Activated CD4-positive, alpha-beta T cell treated with anti-CD3 and anti-CD28 coated beads, Interleukin-2, amount 50 U/mL, for 24 hours (primary cell): ENCODE measurements at regions not wholly inside any gene's neighbourhood (a gene's known extent, or its start where the extent isn't known, plus 50 kb on each side); places are given as distances from the start of the nearest gene placed in this dataset.
"Not testable (repeated sequence)": the region's sequence is repeated elsewhere in the genome, so short reads cannot be mapped to it uniquely, and the experiment has no call there.

Experiments
- DNase-seq, 2 donors: peaks; one replicate each; pipeline ENCODE4 v3.0.0-alpha.2; 2020; ENCODE audit warnings: low read depth in 1 of 2, low spot score in 1 of 2

DNA sequence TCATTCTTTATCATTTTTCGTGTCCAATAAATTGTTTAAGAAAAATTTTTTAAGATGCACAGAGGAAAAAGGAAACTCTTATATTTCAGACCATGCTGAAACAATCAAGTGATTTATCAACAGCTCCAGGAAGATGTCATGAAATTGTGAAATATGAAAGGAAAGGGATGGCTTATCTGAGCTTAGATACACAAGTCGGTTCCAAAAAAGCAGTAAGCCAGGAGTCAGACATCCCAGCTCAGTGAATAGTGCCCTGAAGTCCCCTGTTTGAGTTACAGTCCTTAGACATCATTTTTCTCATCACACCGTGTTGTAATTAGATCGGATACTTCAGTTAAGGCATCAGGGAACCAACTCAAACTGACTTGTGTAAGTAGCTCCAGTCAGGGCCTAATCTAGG lies 91.0 kb upstream of the SSTR4 start:
- no peak for DNase-seq

GRCh38 chr20:22944936-22945335 lies 90.2 kb upstream of the SSTR4 start:
- DNase-seq: no peak

GRCh38 chr20:22946596-22946995 lies 88.5 kb upstream of the SSTR4 start:
- no peak for DNase-seq

DNA sequence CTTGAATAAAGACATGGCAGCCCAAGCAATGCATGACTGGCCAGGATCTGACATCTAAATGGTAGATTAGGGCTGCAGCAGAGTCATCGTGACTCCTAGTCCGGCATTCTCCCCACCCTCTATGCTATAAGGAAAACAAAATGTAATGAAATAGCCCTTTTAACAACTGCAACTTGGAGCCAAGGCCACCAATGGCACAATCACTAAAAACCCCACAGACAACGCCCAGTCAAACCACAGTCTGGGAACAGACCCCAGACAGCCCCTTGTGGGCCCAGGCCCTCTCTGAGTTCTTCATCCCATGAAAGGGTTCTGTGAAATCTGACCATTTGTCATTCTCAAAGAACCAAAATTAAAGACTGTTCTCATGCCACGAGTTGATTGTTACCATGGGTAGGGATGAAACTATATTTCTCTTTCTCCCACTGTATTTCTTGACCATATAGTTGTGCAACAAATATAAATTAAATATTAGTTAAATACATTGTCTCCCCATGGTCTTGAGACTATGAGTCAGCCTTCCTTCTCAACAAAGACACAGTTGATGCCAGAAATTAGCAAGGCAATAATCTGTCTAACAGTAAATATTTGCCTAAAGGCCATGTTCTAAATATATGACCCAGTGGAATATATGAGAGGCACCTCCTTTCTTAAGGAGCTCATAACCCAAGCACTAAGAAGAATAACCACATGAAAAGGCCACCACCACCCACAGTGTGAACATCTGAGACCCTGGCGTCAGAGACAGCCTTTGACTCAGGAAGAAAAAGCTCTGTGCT lies 85.6 kb upstream of the SSTR4 start:
- no peak for DNase-seq

- DNase-seq: no peak
These were observed 83.1 kb upstream of the SSTR4 start for GRCh38 chr20:22951966-22952365.

- no peak for DNase-seq
These were observed 80.5 kb upstream of the SSTR4 start for GRCh38 chr20:22954661-22955060.

DNA sequence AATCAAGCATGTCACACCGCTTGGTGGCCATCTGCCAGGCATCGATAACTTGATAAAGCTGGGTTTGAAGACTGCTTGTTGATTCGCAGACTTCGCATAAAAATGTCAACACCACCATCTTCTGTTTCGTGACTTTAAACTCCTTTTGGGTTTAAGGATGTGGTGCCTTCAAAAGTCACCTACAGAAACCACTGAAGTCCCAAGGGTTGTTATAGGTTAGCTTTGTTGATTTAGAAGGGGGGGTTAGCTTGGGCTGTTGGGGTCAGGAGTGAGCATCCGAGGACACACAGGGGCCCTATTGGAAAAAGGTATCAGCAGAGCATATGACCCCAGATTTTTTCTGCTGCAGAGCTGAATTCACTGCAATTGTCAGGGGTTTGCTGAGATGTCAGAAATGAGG lies 76.7 kb upstream of the SSTR4 start:
- no peak for DNase-seq

DNA sequence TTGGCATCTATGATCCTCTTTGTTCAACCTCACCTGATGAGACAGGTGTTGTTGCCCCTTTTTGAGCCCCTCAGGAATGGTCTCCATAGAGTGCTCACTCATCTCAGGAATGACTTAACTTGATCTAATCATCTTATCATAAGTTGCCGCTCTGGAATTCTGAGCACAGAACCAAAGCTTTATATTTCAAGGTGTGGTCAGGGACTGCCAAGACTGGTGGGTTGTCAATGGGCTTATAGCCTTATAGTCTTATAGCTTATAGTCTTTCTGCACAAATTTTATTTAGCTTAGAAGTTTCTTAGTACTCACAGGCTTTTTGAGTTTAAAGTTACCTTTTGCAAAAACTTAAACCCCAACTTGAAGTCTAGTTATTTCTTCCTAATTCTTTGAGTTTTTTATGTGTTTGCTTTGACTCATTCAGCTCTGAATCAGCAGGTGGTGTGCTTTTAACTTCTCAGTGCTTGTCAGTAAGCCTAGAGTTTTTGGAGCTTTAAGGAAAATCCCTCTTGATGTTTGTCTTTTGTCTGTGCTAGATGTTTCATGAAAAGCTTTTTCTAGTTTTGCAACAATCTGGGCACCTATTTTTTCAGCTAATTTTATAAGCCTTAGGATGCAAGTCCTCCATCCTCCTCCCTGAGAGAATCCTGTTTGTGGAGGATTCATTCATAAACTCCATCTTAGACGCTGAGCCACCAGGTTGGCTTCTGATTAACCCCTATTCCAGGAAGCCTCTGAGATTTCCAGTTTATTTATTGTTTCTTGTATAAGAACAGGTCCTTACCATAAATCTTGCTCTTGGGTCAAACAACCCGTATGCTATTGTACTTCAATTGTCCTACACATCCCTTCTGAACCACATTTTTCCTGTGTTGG lies 72.3 kb upstream of the SSTR4 start:
- DNase-seq: no peak

- DNase-seq: no peak
These were observed 71.5 kb upstream of the SSTR4 start for GRCh38 chr20:22963581-22963980.

- no peak for DNase-seq
These were observed 68.2 kb upstream of the SSTR4 start for GRCh38 chr20:22966787-22967464.

DNA sequence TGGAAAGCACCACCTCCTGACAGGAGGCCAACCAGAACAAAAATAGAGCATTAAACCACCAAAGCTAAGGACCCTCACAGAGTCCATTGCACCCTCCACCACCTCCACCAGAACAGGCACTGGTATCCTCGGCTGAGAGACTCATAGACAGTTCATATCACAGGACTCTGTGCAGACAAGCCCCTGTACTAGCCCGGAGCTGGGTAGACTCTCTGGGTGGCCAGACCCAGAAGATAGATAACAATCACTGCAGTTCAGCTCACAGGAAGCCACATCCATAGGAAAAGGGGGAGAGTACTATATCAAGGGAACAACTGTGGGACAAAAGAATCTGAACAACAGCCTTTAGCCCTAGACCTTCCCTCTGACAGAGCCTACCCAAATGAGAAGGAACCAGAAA lies 67.4 kb upstream of the SSTR4 start:
- not testable (repeated sequence) for DNase-seq

DNA sequence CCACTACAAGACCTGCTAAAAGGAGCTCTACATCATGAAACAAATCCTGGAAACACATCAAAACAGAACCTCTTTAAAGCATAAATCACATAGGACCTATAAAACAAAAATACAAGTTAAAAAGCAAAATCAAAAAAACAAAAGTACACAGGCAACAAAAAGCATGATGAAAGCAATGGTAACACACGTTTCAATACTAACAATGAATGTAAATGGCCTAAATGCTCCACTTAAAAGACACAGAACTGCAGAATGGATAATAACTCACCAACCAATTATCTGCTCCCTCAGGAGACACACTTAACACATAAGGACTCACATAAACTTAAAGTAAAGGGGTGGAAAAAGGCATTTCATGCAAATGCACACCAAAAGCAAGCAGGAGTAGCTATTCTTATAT lies 66.1 kb upstream of the SSTR4 start:
- DNase-seq: not testable (repeated sequence)

- not testable (repeated sequence) for DNase-seq
These were observed 64.0 kb upstream of the SSTR4 start for GRCh38 chr20:22971077-22971476.

DNA sequence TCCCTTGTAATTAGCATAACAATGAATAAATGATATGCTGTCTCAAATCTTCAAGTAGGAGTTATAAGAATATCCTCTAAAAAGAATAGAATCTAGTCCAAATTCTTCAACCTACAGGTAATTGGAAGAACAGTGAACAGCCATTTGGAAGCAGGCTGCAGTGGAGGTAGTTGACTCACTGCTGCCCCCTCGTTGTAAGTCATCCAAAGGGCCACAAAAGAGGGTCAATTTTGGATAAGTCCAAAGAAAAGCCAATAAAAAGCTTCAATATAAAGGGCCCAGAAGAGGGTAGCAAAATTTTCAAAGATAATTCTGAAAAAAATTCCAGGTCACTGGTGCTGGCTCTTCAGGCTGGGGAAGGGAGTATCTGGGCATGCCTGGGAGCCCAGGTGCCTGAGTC lies 60.8 kb upstream of the SSTR4 start:
- DNase-seq: no peak

DNA sequence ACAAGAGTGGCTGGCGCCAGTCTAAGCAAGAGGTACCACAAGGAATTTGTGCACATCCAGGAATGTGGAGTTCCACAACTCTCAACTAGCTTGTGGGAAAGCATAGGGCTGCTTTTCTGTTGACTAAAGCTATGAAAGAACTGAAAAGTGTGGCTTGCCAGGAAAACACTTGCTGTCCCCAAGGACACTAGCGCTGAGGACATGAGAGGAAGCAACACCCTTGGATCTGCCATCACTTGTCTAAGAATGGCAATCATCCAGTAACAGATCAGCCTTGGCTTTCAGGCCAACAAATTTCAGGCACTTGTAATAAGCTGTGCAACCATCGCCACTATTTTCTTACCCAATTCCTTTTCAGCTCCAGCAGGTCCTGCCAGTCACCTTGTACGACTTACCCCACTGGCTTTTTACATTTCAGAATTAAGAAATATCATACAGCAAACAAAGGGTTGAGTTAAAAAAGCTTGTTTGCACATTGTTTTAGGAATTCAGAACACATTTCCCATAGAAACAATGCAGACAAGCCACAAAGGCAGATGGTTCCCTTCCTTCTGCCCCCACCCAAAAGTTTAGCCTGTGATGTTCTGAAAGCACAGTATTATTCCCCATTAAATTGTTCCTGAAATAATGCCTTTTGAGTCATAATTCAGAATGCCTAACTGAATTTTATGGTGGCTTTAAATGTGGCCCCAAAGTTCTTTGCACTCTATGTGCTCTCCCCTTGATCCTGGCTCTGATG lies 57.9 kb upstream of the SSTR4 start:
- DNase-seq: no peak

- DNase-seq: no peak
These were observed 51.1 kb upstream of the SSTR4 start for GRCh38 chr20:22984008-22984407.

DNA sequence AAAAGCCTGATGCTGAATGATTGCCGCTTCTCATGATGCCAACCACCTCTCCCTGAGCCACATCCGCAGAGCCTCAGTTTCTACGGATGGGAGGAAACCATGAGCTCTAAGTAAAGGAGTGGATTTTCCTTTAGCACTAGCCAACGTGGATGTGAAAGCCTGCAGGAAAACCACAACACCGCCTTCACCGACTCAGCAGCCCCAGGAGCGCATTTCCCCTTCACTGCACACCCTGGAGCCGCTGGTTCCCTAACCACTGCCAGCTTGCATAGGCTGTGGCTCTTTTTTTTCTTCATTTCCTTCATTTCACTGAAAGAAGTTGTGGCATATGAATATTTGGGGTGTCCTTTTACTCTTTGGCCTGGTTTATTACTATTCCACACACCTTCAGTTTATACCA lies 50.5 kb upstream of the SSTR4 start:
- no peak for DNase-seq

DNA sequence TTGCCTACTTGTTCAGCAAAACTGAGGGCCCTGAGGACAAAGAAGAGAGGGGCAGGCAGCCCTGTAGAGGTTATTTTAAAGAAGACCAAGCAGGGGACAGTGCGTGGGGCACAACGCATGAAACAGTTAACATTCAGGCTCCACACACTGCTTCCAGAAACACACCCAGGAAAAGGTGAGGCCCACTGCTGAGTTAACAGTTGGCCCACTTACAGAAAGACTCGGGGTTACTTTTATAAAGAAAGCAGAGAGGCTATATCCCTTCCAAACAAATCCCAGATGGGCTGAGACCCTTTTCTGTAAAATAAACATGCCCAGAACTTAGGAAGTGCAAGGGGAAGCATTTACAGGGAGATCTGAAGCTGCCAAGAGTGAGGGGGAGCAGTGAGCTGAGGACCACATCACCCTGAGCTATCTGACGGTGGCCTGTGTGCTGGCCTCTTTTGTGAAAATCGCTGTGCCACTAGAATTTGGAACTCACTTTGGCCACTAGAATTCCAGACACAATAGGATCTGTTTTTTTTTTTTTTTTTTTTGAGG lies 49.8 kb upstream of the SSTR4 start:
- no peak for DNase-seq
